ENCODE measurements at regions not wholly inside any gene's neighbourhood (a gene's known extent, or its start where the extent isn't known, plus 50 kb on each side); places are given as distances from the start of the nearest gene placed in this dataset.
"Not testable (repeated sequence)": the region's sequence is repeated elsewhere in the genome, so short reads cannot be mapped to it uniquely, and the experiment has no call there.

GRCh38 chr5:176018598-176018997 lies 50.5 kb upstream of the THOC3 start:
- DNase-seq, result not testable (repeated sequence)

- DNase-seq, result not testable (repeated sequence)
These were observed 52.7 kb upstream of the THOC3 start for GRCh38 chr5:176020852-176021251.

- not testable (repeated sequence) for DNase-seq
These were observed 55.4 kb upstream of the THOC3 start for GRCh38 chr5:176023535-176023934.

GRCh38 chr5:176029445-176029844 lies 61.3 kb upstream of the THOC3 start:
- DNase-seq, result not testable (repeated sequence)

- not testable (repeated sequence) for DNase-seq
These were observed 62.4 kb upstream of the THOC3 start for GRCh38 chr5:176030361-176031117.

- DNase-seq, result not testable (repeated sequence)
These were observed 63.0 kb upstream of the THOC3 start for GRCh38 chr5:176031118-176031510.

GRCh38 chr5:176033186-176033585 lies 65.1 kb upstream of the THOC3 start:
- DNase-seq, result not testable (repeated sequence)

GRCh38 chr5:176034407-176035200 lies 66.5 kb upstream of the THOC3 start:
- not testable (repeated sequence) for DNase-seq

- DNase-seq, result not testable (repeated sequence)
These were observed 67.1 kb upstream of the THOC3 start for GRCh38 chr5:176035201-176035530.

- DNase-seq, result not testable (repeated sequence)
These were observed 67.7 kb upstream of the THOC3 start for GRCh38 chr5:176035816-176036308.

GRCh38 chr5:176036391-176036790 lies 68.3 kb upstream of the THOC3 start:
- DNase-seq, result not testable (repeated sequence)

GRCh38 chr5:176037190-176037589 lies 69.1 kb upstream of the THOC3 start:
- DNase-seq, result not testable (repeated sequence)

GRCh38 chr5:176040105-176040801 lies 72.1 kb upstream of the THOC3 start:
- DNase-seq, result not testable (repeated sequence)

- not testable (repeated sequence) for DNase-seq
These were observed 73.3 kb upstream of the THOC3 start for GRCh38 chr5:176041248-176041994.

GRCh38 chr5:176042020-176042658 lies 74.0 kb upstream of the THOC3 start:
- DNase-seq, result not testable (repeated sequence)

- DNase-seq, result not testable (repeated sequence)
These were observed 75.2 kb upstream of the THOC3 start for GRCh38 chr5:176043252-176043829.

GRCh38 chr5:176043986-176044385 lies 75.9 kb upstream of the THOC3 start:
- not testable (repeated sequence) for DNase-seq

- not testable (repeated sequence) for DNase-seq
These were observed 76.3 kb upstream of the THOC3 start for GRCh38 chr5:176044431-176044830.

GRCh38 chr5:176045442-176045841 lies 77.3 kb upstream of the THOC3 start:
- peak; percentile 51 for DNase-seq

GRCh38 chr5:176048671-176049070 lies 80.6 kb upstream of the THOC3 start:
- DNase-seq, result not testable (repeated sequence)

GRCh38 chr5:176060472-176061268 lies 92.6 kb upstream of the THOC3 start:
- peak; percentile 49 for DNase-seq
